PC-9 (cell line): ENCODE measurements at regions not wholly inside any gene's neighbourhood (a gene's known extent, or its start where the extent isn't known, plus 50 kb on each side); places are given as distances from the start of the nearest gene placed in this dataset.

Experiments
- CTCF ChIP-seq: fragments of 200-600 bp; sonication (generic); conservative IDR thresholded peaks from 2 replicates; pipeline ENCODE4 v1.6.1; 2017; ENCODE audit warnings: mixed run types, antibody characterized with exemption, mild to moderate bottlenecking, moderate library complexity
- EZH2 ChIP-seq: fragments of 200-600 bp; sonication (generic); IDR thresholded peaks from 2 replicates; pipeline ENCODE4 v1.8.0; 2017; ENCODE audit warnings: antibody characterized with exemption, low read depth

- no peak for TF ChIP-seq CTCF
- TF ChIP-seq EZH2, result no peak
These were observed 145.3 kb downstream of the C1D start for GRCh38 chr2:67917332-67918054.
